Muscle layer of colon (tissue), 2 donors: ENCODE measurements at regions not wholly inside any gene's neighbourhood (a gene's known extent, or its start where the extent isn't known, plus 50 kb on each side); places are given as distances from the start of the nearest gene placed in this dataset.

Experiments
- H3K27ac ChIP-seq: one replicate; pipeline ENCODE4 v1.7.0; 2013; ENCODE audit warnings: low read depth, mild to moderate bottlenecking, low read length, moderate library complexity
- H3K27me3 ChIP-seq, 2 donors: one replicate each; pipeline ENCODE4 v1.7.0; 2013; ENCODE audit warnings: low read length in 2 of 2, mild to moderate bottlenecking in 2 of 2; ENCODE audit not compliant: insufficient read depth in 2 of 2, control insufficient read depth in 1 of 2
- H3K36me3 ChIP-seq: one replicate; pipeline ENCODE4 v1.7.0; 2013; ENCODE audit warnings: mild to moderate bottlenecking, low read length; ENCODE audit not compliant: insufficient read depth
- H3K4me1 ChIP-seq: one replicate; pipeline ENCODE4 v1.7.0; 2013; ENCODE audit warnings: mild to moderate bottlenecking, low read length; ENCODE audit not compliant: insufficient read depth
- H3K4me3 ChIP-seq, 2 donors: one replicate each; pipeline ENCODE4 v1.7.0; 2013; ENCODE audit warnings: low read length in 2 of 2, low read depth in 1 of 2, mild to moderate bottlenecking in 1 of 2, moderate library complexity in 1 of 2
- H3K9ac ChIP-seq: one replicate; pipeline ENCODE4 v1.7.0; 2013; ENCODE audit warnings: low read length
- H3K9me3 ChIP-seq: one replicate; pipeline ENCODE4 v1.7.0; 2013; ENCODE audit warnings: mild to moderate bottlenecking, low read length
- donor health status: abdominal sarcoma.
- donor health status: Adenocarcinoma of cecum.

- Histone ChIP-seq H3K9ac (no peak overlapping the region), H3K9me3 (no peaks in the 10 kb centered on the region), H3K4me1 (no peaks in the 10 kb centered on the region)
Observed at GRCh38 chr16:64539811-64540371, 582.0 kb downstream of the CDH11 start.

GRCh38 chr16:64534180-64534780, 587.6 kb downstream of the CDH11 start:
- H3K4me3 ChIP-seq = no peak overlapping the region
- no peak overlapping the region for H3K9ac ChIP-seq
- H3K27ac ChIP-seq = no peak overlapping the region
- H3K9me3 ChIP-seq = no peaks in the 10 kb centered on the region
- no peaks in the 10 kb centered on the region for H3K4me1 ChIP-seq
- no peaks in the 10 kb centered on the region for H3K36me3 ChIP-seq
- H3K27me3 ChIP-seq = no peaks in the 10 kb centered on the region

More at GRCh38 chr16:64539811-64540371, 582.0 kb downstream of the CDH11 start:
- H3K4me3 ChIP-seq = no peak overlapping the region
- H3K27ac ChIP-seq = no peak overlapping the region
- no peaks in the 10 kb centered on the region for H3K36me3 ChIP-seq
- no peaks in the 10 kb centered on the region for H3K27me3 ChIP-seq

- Histone ChIP-seq H3K27ac (no peak overlapping the region), H3K4me1 (no peaks in the 10 kb centered on the region), H3K27me3 (no peaks in the 10 kb centered on the region), H3K4me3 (no peak overlapping the region), H3K36me3 (no peaks in the 10 kb centered on the region), H3K9ac (no peak overlapping the region), H3K9me3 (no peaks in the 10 kb centered on the region)
Observed at GRCh38 chr16:64532691-64533090, 589.2 kb downstream of the CDH11 start.

- no peaks in the 10 kb centered on the region for H3K27me3 ChIP-seq
- H3K4me3 ChIP-seq = no peak overlapping the region
- no peaks in the 10 kb centered on the region for H3K36me3 ChIP-seq
- H3K4me1 ChIP-seq = no peaks in the 10 kb centered on the region
- H3K9ac ChIP-seq = no peak overlapping the region
- H3K9me3 ChIP-seq = no peaks in the 10 kb centered on the region
- no peak overlapping the region for H3K27ac ChIP-seq
Observed at GRCh38 chr16:64532117-64532516, 589.7 kb downstream of the CDH11 start.

- no peaks in the 10 kb centered on the region for H3K27me3 ChIP-seq
- no peaks in the 10 kb centered on the region for H3K9me3 ChIP-seq
- no peak overlapping the region for H3K4me3 ChIP-seq
- H3K36me3 ChIP-seq = no peaks in the 10 kb centered on the region
- H3K27ac ChIP-seq = no peak overlapping the region
- H3K9ac ChIP-seq = no peak overlapping the region
- H3K4me1 ChIP-seq = no peaks in the 10 kb centered on the region
Observed at GRCh38 chr16:64531401-64531800, 590.5 kb downstream of the CDH11 start.

- Histone ChIP-seq H3K4me3 (no peak overlapping the region), H3K4me1 (no peaks in the 10 kb centered on the region), H3K9me3 (no peaks in the 10 kb centered on the region), H3K9ac (no peak overlapping the region), H3K27me3 (no peaks in the 10 kb centered on the region), H3K27ac (no peak overlapping the region), H3K36me3 (no peaks in the 10 kb centered on the region)
Observed at GRCh38 chr16:64522548-64522947, 599.3 kb downstream of the CDH11 start.

- no peaks in the 10 kb centered on the region for H3K36me3 ChIP-seq
Observed at GRCh38 chr16:64513871-64514270, 608.0 kb downstream of the CDH11 start.

GRCh38 chr16:64507240-64508024, 614.4 kb downstream of the CDH11 start:
- Histone ChIP-seq H3K9me3 (no peaks in the 10 kb centered on the region), H3K27ac (no peak overlapping the region), H3K27me3 (no peaks in the 10 kb centered on the region), H3K4me1 (no peaks in the 10 kb centered on the region), H3K36me3 (no peaks in the 10 kb centered on the region), H3K4me3 (no peak overlapping the region), H3K9ac (no peak overlapping the region)

More at GRCh38 chr16:64513871-64514270, 608.0 kb downstream of the CDH11 start:
- no peak overlapping the region for H3K27ac ChIP-seq
- no peak overlapping the region for H3K9ac ChIP-seq
- H3K4me3 ChIP-seq = no peak overlapping the region
- no peaks in the 10 kb centered on the region for H3K9me3 ChIP-seq
- no peaks in the 10 kb centered on the region for H3K27me3 ChIP-seq
- no peaks in the 10 kb centered on the region for H3K4me1 ChIP-seq

GRCh38 chr16:64499211-64499610, 622.7 kb downstream of the CDH11 start:
- no peaks in the 10 kb centered on the region for H3K27me3 ChIP-seq
- H3K27ac ChIP-seq = no peak overlapping the region
- no peak overlapping the region for H3K4me3 ChIP-seq
- no peaks in the 10 kb centered on the region for H3K9me3 ChIP-seq
- no peaks in the 10 kb centered on the region for H3K4me1 ChIP-seq
- H3K9ac ChIP-seq = no peak overlapping the region
- H3K36me3 ChIP-seq = no peaks in the 10 kb centered on the region

GRCh38 chr16:64498363-64498762, 623.5 kb downstream of the CDH11 start:
- no peaks in the 10 kb centered on the region for H3K36me3 ChIP-seq
- no peak overlapping the region for H3K27ac ChIP-seq

GRCh38 chr16:64493709-64494108, 628.2 kb downstream of the CDH11 start:
- Histone ChIP-seq H3K27me3 (no peaks in the 10 kb centered on the region), H3K9me3 (no peaks in the 10 kb centered on the region), H3K9ac (no peak overlapping the region), H3K27ac (no peak overlapping the region), H3K4me3 (no peak overlapping the region), H3K36me3 (no peaks in the 10 kb centered on the region), H3K4me1 (no peaks in the 10 kb centered on the region)

More at GRCh38 chr16:64498363-64498762, 623.5 kb downstream of the CDH11 start:
- Histone ChIP-seq H3K4me3 (no peak overlapping the region), H3K9ac (no peak overlapping the region), H3K9me3 (no peaks in the 10 kb centered on the region), H3K4me1 (no peaks in the 10 kb centered on the region), H3K27me3 (no peaks in the 10 kb centered on the region)
